ENCODE measurements at regions not wholly inside any gene's neighbourhood (a gene's known extent, or its start where the extent isn't known, plus 50 kb on each side); places are given as distances from the start of the nearest gene placed in this dataset.
"Not testable (repeated sequence)": the region's sequence is repeated elsewhere in the genome, so short reads cannot be mapped to it uniquely, and the experiment has no call there.

- DNase-seq = no peak
Measured at GRCh38 chr1:221029981-221030649, 150.9 kb downstream of the HLX start.

- no peak for DNase-seq
Measured at GRCh38 chr1:221030990-221031389, 151.7 kb downstream of the HLX start.

GRCh38 chr1:221031458-221032203, 152.4 kb downstream of the HLX start:
- DNase-seq = no peak

GRCh38 chr1:221032204-221032585, 153.0 kb downstream of the HLX start:
- no peak for DNase-seq

- no peak for DNase-seq
Measured at GRCh38 chr1:221032637-221033280, 153.5 kb downstream of the HLX start.

GRCh38 chr1:221035662-221036153, 156.5 kb downstream of the HLX start:
- DNase-seq = no peak

GRCh38 chr1:221039616-221040015, 160.4 kb downstream of the HLX start:
- DNase-seq = no peak

- DNase-seq = no peak
Measured at GRCh38 chr1:221040101-221040500, 160.9 kb downstream of the HLX start.

GRCh38 chr1:221040691-221041285, 161.5 kb downstream of the HLX start:
- DNase-seq = no peak

GRCh38 chr1:221044538-221044937, 165.3 kb downstream of the HLX start:
- no peak for DNase-seq

GRCh38 chr1:221045151-221045550, 165.9 kb downstream of the HLX start:
- DNase-seq = no peak

GRCh38 chr1:221045842-221046831, 166.9 kb downstream of the HLX start:
- no peak for DNase-seq

GRCh38 chr1:221051391-221051790, 172.1 kb downstream of the HLX start:
- not testable (repeated sequence) for DNase-seq

GRCh38 chr1:221053889-221054288, 174.6 kb downstream of the HLX start:
- no peak for DNase-seq

- DNase-seq = no peak
Measured at GRCh38 chr1:221059506-221059905, 180.3 kb downstream of the HLX start.

- DNase-seq = no peak
Measured at GRCh38 chr1:221063651-221064050, 184.4 kb downstream of the HLX start.

GRCh38 chr1:221066351-221067001, 187.2 kb downstream of the HLX start:
- no peak for DNase-seq

GRCh38 chr1:221067721-221068120, 188.5 kb downstream of the HLX start:
- no peak for DNase-seq

GRCh38 chr1:221069178-221069903, 190.1 kb downstream of the HLX start:
- DNase-seq = no peak

- DNase-seq = no peak
Measured at GRCh38 chr1:221069986-221070385, 190.7 kb downstream of the HLX start.

GRCh38 chr1:221071777-221072176, 192.5 kb downstream of the HLX start:
- DNase-seq = no peak

Measured in GOT3 (cell line).